H1 (cell line): ENCODE measurements at regions not wholly inside any gene's neighbourhood (a gene's known extent, or its start where the extent isn't known, plus 50 kb on each side); places are given as distances from the start of the nearest gene placed in this dataset.

Experiments used
- ASH2L ChIP-seq: fragments of 200-600, 300-600 bp; sonication (generic); IDR thresholded peaks from one replicate; pipeline ENCODE4 v1.7.1; 2017; ENCODE audit warnings: low read length
- POLR2AphosphoS5 ChIP-seq: IDR thresholded peaks from 2 replicates; pipeline ENCODE4 v1.6.1; 2011; ENCODE audit warnings: low read depth, low read length
- TF ChIP-seq, protein P1 (sequence below), 3 experiments: IDR thresholded peaks; 1 replicate in 2 of 3; 2 replicates in 1 of 3; pipeline versions ENCODE4 v1.5.1 to v1.6.1; 2011; ENCODE audit warnings: low read length in 3 of 3, mild to moderate bottlenecking in 3 of 3, inconsistent platforms in 2 of 3, low read depth in 1 of 3, moderate library complexity in 1 of 3; ENCODE audit not compliant: insufficient read depth in 1 of 3; ENCODE audit errors: control extremely low read depth in 1 of 3

GRCh38 chr20:63114693-63115311 is 101.1 kb downstream of the YTHDF1 start (continued):
- TF ChIP-seq ASH2L (no peak), POLR2AphosphoS5 (no peak)
- TF ChIP-seq, protein P1, sequence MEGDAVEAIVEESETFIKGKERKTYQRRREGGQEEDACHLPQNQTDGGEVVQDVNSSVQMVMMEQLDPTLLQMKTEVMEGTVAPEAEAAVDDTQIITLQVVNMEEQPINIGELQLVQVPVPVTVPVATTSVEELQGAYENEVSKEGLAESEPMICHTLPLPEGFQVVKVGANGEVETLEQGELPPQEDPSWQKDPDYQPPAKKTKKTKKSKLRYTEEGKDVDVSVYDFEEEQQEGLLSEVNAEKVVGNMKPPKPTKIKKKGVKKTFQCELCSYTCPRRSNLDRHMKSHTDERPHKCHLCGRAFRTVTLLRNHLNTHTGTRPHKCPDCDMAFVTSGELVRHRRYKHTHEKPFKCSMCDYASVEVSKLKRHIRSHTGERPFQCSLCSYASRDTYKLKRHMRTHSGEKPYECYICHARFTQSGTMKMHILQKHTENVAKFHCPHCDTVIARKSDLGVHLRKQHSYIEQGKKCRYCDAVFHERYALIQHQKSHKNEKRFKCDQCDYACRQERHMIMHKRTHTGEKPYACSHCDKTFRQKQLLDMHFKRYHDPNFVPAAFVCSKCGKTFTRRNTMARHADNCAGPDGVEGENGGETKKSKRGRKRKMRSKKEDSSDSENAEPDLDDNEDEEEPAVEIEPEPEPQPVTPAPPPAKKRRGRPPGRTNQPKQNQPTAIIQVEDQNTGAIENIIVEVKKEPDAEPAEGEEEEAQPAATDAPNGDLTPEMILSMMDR (IDR thresholded peaks at IDR 0.05; ENCODE audit: control extremely low read depth in 1 of 3, insufficient read depth in 1 of 3, low read depth in 1 of 3, low read length in 3 of 3), result no peak
